Common myeloid progenitor, CD34-positive (primary cell): ENCODE measurements at regions not wholly inside any gene's neighbourhood (a gene's known extent, or its start where the extent isn't known, plus 50 kb on each side); places are given as distances from the start of the nearest gene placed in this dataset.

Experiments used
- CTCF ChIA-PET: fragments of 350-600 bp; sonication (Branson Sonifier 250); formaldehyde crosslinking; loops from one replicate; lab custom pipeline; 2021; ENCODE audit warnings: antibody characterized with exemption; lab: Charles Lee
- POLR2A ChIA-PET: fragments of 350-600 bp; sonication (Branson Sonifier 250); formaldehyde crosslinking; loops from one replicate; lab custom pipeline; 2021; ENCODE audit warnings: antibody characterized with exemption; lab: Charles Lee
- DNase-seq, 3 donors: peaks; one replicate each; pipeline versions ENCODE4 v3.0.0 to v3.0.0-alpha.2; 2013
- H3K27ac ChIP-seq, 2 experiments: 1 replicate in 1 of 2; 2 replicates in 1 of 2; pipeline ENCODE4 v1.7.0; 2013; ENCODE audit warnings: inconsistent platforms in 2 of 2, low read length in 2 of 2, mild to moderate bottlenecking in 2 of 2, low read depth in 1 of 2, moderate library complexity in 1 of 2; ENCODE audit not compliant: severe bottlenecking in 2 of 2, insufficient read depth in 1 of 2, poor library complexity in 1 of 2
- H3K27me3 ChIP-seq, 5 experiments: replicated peaks in 2 of 5; 1 replicate in 3 of 5; 2 replicates in 2 of 5; pipeline versions ENCODE4 v1.6.1 to v1.7.0; 2013; ENCODE audit warnings: low read length in 4 of 5, mild to moderate bottlenecking in 2 of 5, moderate library complexity in 2 of 5, inconsistent platforms in 1 of 5; ENCODE audit not compliant: insufficient read depth in 5 of 5, control insufficient read depth in 4 of 5
- H3K36me3 ChIP-seq, 4 experiments: 1 replicate in 2 of 4; 2 replicates in 2 of 4; pipeline versions ENCODE4 v1.6.1 to v1.7.0; 2013; ENCODE audit warnings: low read length in 3 of 4, control low read depth in 1 of 4, mild to moderate bottlenecking in 1 of 4; ENCODE audit not compliant: control insufficient read depth in 4 of 4, insufficient read depth in 4 of 4
- H3K4me1 ChIP-seq, 4 experiments: 1 replicate in 3 of 4; 2 replicates in 1 of 4; pipeline versions ENCODE4 v1.6.1 to v1.7.1; 2013; ENCODE audit warnings: low read length in 3 of 4, mild to moderate bottlenecking in 3 of 4, control low read depth in 1 of 4, inconsistent platforms in 1 of 4, moderate library complexity in 1 of 4; ENCODE audit not compliant: control insufficient read depth in 4 of 4, insufficient read depth in 4 of 4; ENCODE audit errors: control extremely low read depth in 1 of 4
- H3K4me3 ChIP-seq, 7 experiments: 1 replicate in 4 of 7; 2 replicates in 3 of 7; pipeline versions ENCODE4 v1.5.1 to v1.7.0; 2013; ENCODE audit warnings: mild to moderate bottlenecking in 7 of 7, low read length in 6 of 7, moderate library complexity in 6 of 7, inconsistent platforms in 2 of 7, low read depth in 2 of 7, control low read depth in 1 of 7; ENCODE audit not compliant: insufficient read depth in 4 of 7, control insufficient read depth in 1 of 7; ENCODE audit errors: extremely low read depth in 1 of 7
- H3K9me3 ChIP-seq, 5 experiments: 1 replicate in 4 of 5; 2 replicates in 1 of 5; pipeline versions ENCODE4 v1.6.1 to v1.7.1; 2013; ENCODE audit warnings: low read length in 4 of 5, mild to moderate bottlenecking in 2 of 5, inconsistent platforms in 1 of 5, low read depth in 1 of 5, moderate library complexity in 1 of 5; ENCODE audit not compliant: control insufficient read depth in 4 of 5, insufficient read depth in 2 of 5; ENCODE audit errors: control extremely low read depth in 1 of 5
- WGBS: methylation state at CpG from one replicate; pipeline ENCODE4 v1.1.5; 2013; ENCODE audit not compliant: insufficient coverage; 5-methylcytosine and 5-hydroxymethylcytosine counted together

DNA sequence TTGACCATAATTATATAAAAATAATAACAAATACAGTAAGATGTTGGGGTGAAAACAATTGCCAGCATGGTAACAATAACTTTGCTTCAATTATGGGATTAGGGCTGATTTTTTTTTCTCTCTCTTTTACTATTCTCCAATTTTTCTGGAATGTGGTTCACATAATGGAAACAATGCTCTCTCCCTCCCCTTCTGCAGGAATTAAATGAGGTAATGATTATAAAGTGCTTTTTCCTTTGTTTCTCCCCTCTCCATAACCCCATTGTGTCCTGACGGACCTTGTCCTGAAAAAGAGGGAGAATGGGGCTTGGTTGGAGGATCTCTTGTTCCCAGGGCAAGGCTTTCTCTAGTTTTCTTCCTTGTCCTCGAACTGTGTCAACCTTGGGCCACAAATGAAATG, 234.0 kb upstream of the ZNF32 start:
- Histone ChIP-seq H3K27ac (no peak overlapping the region), H3K9me3 (no peaks in the 10 kb centered on the region), H3K27me3 (peaks cover 0 to 49% (median 9%) of the 10 kb centered on the region in 5 experiments), H3K4me3 (no peak overlapping the region), H3K36me3 (no peaks in the 10 kb centered on the region), H3K4me1 (peaks cover 0 to 10% (median 3%) of the 10 kb centered on the region in 4 experiments)
- 100% methylated on average over 1 of the region's 2 CpGs for WGBS
- no peak for DNase-seq
- POLR2A ChIA-PET = no interaction called here
- CTCF ChIA-PET = no interaction called here

DNA sequence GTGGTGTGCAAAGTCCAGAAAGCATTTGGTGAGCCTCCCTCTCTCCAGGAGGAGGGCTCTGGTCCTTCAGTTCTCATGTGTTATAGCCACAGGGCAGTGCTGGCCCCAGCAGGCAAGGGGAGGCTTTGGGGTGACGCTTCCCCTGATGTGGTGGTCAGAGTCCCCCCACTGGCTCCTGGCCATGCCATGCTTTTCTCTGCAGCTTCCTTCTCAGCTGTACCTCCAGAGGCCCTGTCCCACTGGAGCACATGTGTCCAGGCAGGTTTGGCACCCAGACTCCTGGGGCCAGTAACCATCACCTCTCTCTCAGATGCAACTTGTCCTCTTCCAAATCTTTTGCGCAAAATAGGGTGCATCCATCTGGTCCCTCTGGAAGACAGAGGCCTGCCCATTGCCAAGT, 233.0 kb upstream of the ZNF32 start:
- ChIA-PET POLR2A (no interaction called here), CTCF (interaction anchor here (0.6 kb wide), 1 partner anchor 1291 kb away, joined by 3 read pairs; no protein-coding TSS in a partner anchor)
- no peak for DNase-seq
- Histone ChIP-seq H3K4me1 (peaks cover 0 to 11% (median 3%) of the 10 kb centered on the region in 4 experiments), H3K4me3 (no peak overlapping the region), H3K36me3 (no peaks in the 10 kb centered on the region), H3K9me3 (no peaks in the 10 kb centered on the region), H3K27ac (no peak overlapping the region), H3K27me3 (peaks cover 0 to 56% (median 9%) of the 10 kb centered on the region in 5 experiments)
- 100% methylated on average over 2 of the region's 2 CpGs for WGBS

DNA sequence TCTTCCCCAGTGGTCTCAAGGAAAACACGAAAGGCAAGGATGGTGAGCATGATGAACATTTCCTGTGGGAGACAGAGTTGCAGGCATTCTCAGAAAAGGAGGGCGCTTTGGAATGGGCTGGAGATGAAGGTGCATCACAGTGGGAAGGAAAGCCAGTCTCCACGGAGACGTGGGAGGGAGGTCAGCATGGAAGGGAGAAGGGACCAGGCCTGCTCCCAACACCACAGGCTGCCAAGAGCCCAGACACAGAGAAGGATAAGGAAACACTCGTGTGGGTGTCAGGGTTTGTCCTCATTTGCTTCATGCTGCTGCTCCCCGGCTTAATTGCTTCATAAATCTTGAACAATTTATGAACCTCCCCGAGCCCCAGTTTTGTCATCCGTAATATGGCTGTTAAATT, 231.5 kb upstream of the ZNF32 start:
- ChIA-PET POLR2A (no interaction called here), CTCF (no interaction called here)
- Histone ChIP-seq H3K9me3 (no peaks in the 10 kb centered on the region), H3K36me3 (no peaks in the 10 kb centered on the region), H3K27me3 (peaks cover 0 to 47% (median 7%) of the 10 kb centered on the region in 5 experiments), H3K27ac (no peak overlapping the region), H3K4me1 (peaks cover 0 to 11% (median 3%) of the 10 kb centered on the region in 4 experiments), H3K4me3 (no peak overlapping the region)
- 100% methylated on average over 4 of the region's 8 CpGs for WGBS
- DNase-seq = no peak

DNA sequence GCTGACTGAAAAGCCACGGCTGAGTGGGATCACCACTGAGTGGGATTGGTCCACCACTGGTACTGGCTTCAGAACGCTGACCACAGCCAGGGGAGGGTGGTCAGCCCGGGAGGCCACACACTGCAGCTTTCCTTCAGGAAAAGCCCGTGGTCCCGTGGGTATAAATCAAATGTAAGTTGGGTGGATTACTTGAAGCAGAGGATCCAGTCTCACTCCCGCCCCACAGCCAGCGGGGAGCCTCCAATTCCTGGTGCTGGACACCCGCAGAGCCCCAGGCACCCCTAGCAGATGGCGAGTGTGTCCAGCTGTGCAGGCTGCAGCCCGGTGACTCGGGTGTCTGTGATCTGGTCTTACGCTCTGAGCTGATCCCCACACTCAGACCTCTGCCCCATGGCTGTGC, 231.1 kb upstream of the ZNF32 start:
- no peak for DNase-seq
- POLR2A ChIA-PET = no interaction called here
- CTCF ChIA-PET = interaction anchor here (1.7 kb wide), 1 partner anchor 13 kb away, joined by 5 read pairs; no protein-coding TSS in a partner anchor
- whole genome bisulfite sequencing = 85% methylated on average over 10 of the region's 12 CpGs
- H3K27me3 ChIP-seq = peaks cover 0 to 46% (median 7%) of the 10 kb centered on the region in 5 experiments
- H3K9me3 ChIP-seq = no peaks in the 10 kb centered on the region
- peaks cover 0 to 11% (median 3%) of the 10 kb centered on the region in 4 experiments for H3K4me1 ChIP-seq
- H3K4me3 ChIP-seq = no peak overlapping the region
- no peak overlapping the region for H3K27ac ChIP-seq
- no peaks in the 10 kb centered on the region for H3K36me3 ChIP-seq

DNA sequence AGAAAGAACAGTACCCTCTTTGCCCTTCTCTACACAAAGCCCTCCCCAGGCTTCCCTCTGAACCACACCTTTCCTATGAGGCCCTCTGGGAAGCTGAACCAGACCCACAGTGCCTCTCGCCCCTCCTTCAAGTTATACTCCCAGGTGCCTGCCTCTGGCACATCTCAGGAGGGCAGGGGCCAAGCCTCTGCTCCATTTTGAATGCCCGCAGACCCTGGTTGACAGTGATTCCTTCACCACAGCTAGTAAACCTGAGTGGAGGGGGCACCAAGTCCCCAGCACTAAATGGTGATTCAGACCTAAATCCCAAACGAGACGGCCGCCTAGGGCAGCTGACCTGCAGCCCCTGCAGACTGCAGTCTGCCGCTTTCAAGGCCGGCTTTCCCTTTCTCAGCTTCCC, 230.5 kb upstream of the ZNF32 start:
- Histone ChIP-seq H3K4me3 (no peak overlapping the region), H3K27ac (no peak overlapping the region), H3K4me1 (peaks cover 0 to 11% (median 3%) of the 10 kb centered on the region in 4 experiments), H3K9me3 (no peaks in the 10 kb centered on the region), H3K27me3 (peaks cover 0 to 45% (median 7%) of the 10 kb centered on the region in 5 experiments), H3K36me3 (no peaks in the 10 kb centered on the region)
- 98% methylated on average over 6 of the region's 7 CpGs for WGBS
- ChIA-PET POLR2A (no interaction called here), CTCF (interaction anchor here (1.7 kb wide), 1 partner anchor 14 kb away, joined by 5 read pairs; no protein-coding TSS in a partner anchor)
- DNase-seq = no peak

DNA sequence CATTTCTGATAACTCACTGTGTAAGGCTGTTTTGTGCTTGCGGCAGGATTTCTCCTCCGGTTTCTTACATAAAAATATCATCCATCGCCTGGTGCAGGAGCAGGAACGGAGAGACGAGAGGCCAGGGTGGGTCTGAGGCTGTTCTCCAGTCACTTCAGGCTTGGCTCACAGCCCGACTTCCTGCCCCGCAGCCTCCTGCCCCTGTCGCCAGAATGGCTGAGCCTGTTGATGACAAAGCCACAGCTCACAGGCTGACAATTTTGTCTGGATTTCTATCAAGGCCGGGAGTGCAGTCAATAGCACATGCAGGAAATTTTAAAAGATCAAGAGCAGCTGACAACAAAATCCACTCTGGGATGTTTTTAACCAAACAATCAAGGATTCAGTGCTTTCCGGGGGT, 229.7 kb upstream of the ZNF32 start:
- 13% methylated on average over 7 of the region's 10 CpGs for WGBS
- ChIA-PET CTCF (interaction anchor here (1.0 to 1.7 kb wide), 2 partner anchors 11 to 14 kb away, joined by 3 to 5 read pairs; no protein-coding TSS in a partner anchor), POLR2A (no interaction called here)
- peak; percentile 7 to 58 (median 36) for DNase-seq
- Histone ChIP-seq H3K4me1 (peaks cover 0 to 11% (median 3%) of the 10 kb centered on the region in 4 experiments), H3K36me3 (no peaks in the 10 kb centered on the region), H3K27ac (no peak overlapping the region), H3K9me3 (no peaks in the 10 kb centered on the region), H3K4me3 (peak overlapping the region in 1 of 7 experiments; percentile 1), H3K27me3 (peaks cover 0 to 50% (median 6%) of the 10 kb centered on the region in 5 experiments)

DNA sequence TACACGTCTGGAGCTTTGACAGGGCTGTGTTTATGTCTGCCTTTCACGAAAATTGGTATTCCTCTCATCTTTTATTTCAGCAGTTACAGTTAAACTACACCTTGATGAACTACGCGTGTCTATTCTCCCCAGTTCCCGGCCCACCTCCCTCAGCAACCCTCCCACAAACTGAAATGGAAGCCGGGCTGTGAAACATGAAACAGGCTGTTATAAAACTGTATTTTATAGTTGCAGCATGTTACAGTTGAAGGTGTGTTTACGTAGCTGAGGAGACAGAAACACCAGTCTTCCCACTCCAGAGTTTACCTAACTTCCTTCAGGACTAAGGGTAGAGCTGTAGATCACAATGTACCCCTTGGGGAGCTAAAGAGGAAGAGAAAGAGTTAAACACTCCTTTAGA, 228.3 kb upstream of the ZNF32 start:
- CTCF ChIA-PET = interaction anchor here (1.4 kb wide), 1 partner anchor 11 kb away, joined by 4 read pairs; no protein-coding TSS in a partner anchor
- DNase-seq = no peak
- H3K36me3 ChIP-seq = no peaks in the 10 kb centered on the region
- 100% methylated on average over 2 of the region's 7 CpGs for WGBS
- no peak overlapping the region for H3K27ac ChIP-seq
- H3K9me3 ChIP-seq = peaks cover 0 to 2% (median 0%) of the 10 kb centered on the region in 5 experiments
- POLR2A ChIA-PET = no interaction called here
- no peak overlapping the region for H3K4me3 ChIP-seq
- peaks cover 0 to 54% (median 5%) of the 10 kb centered on the region in 5 experiments for H3K27me3 ChIP-seq
- H3K4me1 ChIP-seq = peaks cover 0 to 11% (median 3%) of the 10 kb centered on the region in 4 experiments
